ENCODE measurements at regions not wholly inside any gene's neighbourhood (a gene's known extent, or its start where the extent isn't known, plus 50 kb on each side); places are given as distances from the start of the nearest gene placed in this dataset.

DNA sequence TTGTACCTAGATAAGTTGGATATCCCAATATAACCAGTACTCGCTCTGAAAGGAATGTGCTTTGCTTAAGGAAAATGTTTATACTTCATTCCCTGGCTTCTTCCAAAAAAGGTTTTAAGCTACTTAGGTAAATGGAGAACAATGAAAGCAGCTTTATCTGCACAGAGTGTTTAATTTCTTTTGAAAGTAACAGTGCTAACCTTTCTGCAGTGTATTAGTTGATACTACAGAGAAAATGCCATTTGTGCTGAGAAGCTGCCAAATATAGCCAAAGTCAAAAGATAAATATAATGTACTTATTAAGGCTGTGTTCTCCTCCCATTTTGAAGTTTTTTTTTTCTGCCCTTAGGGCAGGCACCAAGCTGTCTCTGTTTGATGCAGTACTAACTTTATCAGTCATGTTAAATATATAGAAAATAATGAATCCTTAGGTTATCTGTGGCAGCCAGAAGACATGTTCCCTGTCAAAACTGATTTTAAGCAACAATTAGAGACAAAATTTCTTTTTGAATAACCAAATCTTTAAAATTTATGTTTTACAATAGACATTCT, 145.4 kb upstream of the KITLG start:
- H3K4me3 ChIP-seq (replicated peaks; ENCODE audit: low read depth, low read length) = no peak overlapping the region
- DNase-seq (ENCODE audit: low read depth) = no peak
- TF ChIP-seq, protein P1, sequence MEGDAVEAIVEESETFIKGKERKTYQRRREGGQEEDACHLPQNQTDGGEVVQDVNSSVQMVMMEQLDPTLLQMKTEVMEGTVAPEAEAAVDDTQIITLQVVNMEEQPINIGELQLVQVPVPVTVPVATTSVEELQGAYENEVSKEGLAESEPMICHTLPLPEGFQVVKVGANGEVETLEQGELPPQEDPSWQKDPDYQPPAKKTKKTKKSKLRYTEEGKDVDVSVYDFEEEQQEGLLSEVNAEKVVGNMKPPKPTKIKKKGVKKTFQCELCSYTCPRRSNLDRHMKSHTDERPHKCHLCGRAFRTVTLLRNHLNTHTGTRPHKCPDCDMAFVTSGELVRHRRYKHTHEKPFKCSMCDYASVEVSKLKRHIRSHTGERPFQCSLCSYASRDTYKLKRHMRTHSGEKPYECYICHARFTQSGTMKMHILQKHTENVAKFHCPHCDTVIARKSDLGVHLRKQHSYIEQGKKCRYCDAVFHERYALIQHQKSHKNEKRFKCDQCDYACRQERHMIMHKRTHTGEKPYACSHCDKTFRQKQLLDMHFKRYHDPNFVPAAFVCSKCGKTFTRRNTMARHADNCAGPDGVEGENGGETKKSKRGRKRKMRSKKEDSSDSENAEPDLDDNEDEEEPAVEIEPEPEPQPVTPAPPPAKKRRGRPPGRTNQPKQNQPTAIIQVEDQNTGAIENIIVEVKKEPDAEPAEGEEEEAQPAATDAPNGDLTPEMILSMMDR (IDR thresholded peaks at IDR 0.05; ENCODE audit: low read length, missing control alignments) = no peak

DNA sequence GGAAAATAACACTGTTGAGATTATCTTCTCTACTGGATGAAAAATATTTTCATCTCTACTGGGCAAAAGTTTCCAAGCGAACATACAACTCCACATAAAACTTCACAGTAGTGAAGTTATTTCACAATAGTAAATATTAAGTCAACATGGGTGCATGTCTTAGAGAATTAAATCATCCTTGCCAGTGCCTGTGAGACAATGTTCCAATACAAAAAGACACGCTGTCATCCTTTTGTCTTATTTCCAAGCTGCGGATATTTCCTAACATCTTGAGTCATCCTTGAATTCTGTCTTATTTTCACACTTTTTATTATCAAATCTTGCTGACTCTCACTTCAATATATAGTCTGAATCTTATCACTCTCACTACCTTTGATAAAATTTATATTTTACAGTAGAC, 142.9 kb upstream of the KITLG start:
- TF ChIP-seq, protein P1 (IDR thresholded peaks at IDR 0.05; ENCODE audit: low read length, missing control alignments) = no peak
- H3K4me3 ChIP-seq (replicated peaks; ENCODE audit: low read depth, low read length) = no peak overlapping the region
- DNase-seq (ENCODE audit: low read depth) = peak; percentile 75

DNA sequence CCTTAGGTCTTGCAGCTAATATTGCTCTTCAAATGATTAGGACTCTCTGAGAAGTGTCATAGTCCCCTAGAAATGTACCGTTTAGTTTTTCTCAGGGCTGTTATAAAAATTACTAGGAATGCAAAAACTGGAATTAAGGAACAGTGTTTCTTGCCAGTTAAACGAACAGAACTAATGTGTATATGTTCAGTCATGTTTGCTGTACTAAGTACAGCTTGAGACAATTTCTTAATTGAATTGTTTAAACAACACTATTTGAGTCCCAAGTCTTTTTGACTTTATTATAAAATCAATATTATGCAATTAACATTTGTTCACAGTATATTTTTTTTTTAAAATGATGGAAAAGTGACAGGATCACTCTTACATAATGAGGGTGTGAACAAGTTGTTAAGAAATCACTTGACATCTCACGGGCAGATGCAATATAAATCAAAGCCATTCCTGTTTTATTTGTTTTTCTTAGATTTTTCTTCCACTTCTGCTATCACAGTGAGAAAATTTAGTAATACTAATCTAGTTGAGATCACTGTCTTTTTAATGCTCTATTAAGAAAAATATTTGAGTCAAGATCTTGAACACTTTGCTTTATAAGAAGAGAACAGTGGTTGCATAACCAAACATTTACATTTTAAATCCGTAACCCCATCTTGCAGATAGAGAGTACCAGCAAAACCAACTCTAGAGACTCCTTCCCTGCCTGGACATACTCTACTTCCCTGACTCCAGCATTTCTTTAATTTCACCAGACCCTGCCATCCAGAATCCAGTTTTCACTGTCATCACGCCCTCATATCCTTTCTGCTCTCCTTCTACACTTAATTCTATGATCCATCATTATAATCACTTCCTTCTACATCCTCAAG, 140.7 kb upstream of the KITLG start:
- no peak overlapping the region for H3K4me3 ChIP-seq (replicated peaks; ENCODE audit: low read depth, low read length)
- TF ChIP-seq, protein P1 (IDR thresholded peaks at IDR 0.05; ENCODE audit: low read length, missing control alignments) = no peak
- DNase-seq (ENCODE audit: low read depth) = no peak

DNA sequence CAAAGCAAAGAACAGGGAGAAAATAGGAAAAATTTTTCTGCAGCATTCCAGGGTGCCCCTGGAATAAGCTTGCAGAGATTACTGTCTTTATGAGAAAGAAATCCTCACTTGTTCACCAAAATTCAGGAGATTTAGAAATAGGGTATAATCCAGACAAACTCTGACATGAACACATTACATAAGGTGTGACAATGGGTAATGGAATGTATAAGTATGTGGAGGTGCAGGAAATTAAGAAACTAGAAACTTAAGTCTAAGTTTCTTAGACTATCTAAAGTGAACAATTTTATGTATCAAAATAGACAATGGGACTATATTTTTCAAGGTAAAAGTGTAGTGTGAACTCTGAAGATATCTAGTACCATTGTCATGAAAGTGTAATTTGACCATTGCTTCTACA, 140.0 kb upstream of the KITLG start:
- no peak overlapping the region for H3K4me3 ChIP-seq (replicated peaks; ENCODE audit: low read depth, low read length)
- TF ChIP-seq, protein P1 (IDR thresholded peaks at IDR 0.05; ENCODE audit: low read length, missing control alignments) = no peak
- no peak for DNase-seq (ENCODE audit: low read depth)

DNA sequence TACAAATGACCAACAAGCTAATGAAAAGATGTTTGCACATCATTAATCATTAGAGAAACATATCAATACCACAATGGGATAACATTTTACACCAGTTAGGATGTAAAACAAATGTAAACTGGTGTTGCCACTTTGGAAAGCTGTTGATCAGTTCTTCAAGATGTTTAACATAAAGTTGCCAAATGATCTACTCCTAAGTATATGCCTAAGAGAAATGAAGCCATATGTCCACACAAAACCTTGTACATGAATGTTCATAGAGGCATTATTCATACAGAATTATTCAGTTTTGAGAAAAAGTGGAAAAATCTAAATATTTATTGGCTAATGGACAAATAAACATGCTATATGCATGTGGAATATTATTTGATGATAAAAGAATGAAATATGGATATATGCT, 136.9 kb upstream of the KITLG start:
- no peak overlapping the region for H3K4me3 ChIP-seq (replicated peaks; ENCODE audit: low read depth, low read length)
- TF ChIP-seq, protein P1 (IDR thresholded peaks at IDR 0.05; ENCODE audit: low read length, missing control alignments) = no peak
- DNase-seq (ENCODE audit: low read depth) = no peak

DNA sequence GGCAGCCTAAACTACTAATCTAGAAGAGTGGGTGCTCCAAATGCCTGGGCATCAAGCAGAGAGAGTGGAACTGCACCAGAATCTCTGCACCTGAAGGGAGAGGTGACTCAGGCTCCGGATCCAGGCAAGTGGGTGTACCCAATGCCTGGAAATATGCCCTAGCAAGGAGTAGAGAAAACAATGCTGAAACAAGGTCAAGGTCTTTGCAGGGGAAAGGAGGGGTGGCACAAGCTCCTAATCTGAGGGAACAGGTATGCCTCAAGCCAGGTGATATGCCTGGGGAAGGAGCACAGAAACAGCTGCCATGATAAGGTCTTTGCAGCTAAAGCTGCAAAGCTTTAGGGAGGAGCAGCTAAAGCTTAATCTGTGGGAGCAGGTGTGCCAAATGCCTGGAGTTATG, 136.0 kb upstream of the KITLG start:
- TF ChIP-seq, protein P1 (IDR thresholded peaks at IDR 0.05; ENCODE audit: low read length, missing control alignments) = no peak
- no peak for DNase-seq (ENCODE audit: low read depth)
- no peak overlapping the region for H3K4me3 ChIP-seq (replicated peaks; ENCODE audit: low read depth, low read length)
